ENCODE measurements at regions not wholly inside any gene's neighbourhood (a gene's known extent, or its start where the extent isn't known, plus 50 kb on each side); places are given as distances from the start of the nearest gene placed in this dataset.

- no peaks in the 10 kb centered on the region for H3K4me1 ChIP-seq (ENCODE audit: control insufficient read depth in 5 of 5, insufficient read depth in 5 of 5, low read length in 5 of 5)
- H3K9ac ChIP-seq (ENCODE audit: low read length in 5 of 5): no peak overlapping the region
- no peak overlapping the region for H3K4me3 ChIP-seq (ENCODE audit: low read depth in 1 of 5, low read length in 5 of 5)
- no peaks in the 10 kb centered on the region for H3K27me3 ChIP-seq (ENCODE audit: control insufficient read depth in 5 of 5, insufficient read depth in 4 of 5, low read length in 5 of 5)
- no peak overlapping the region for H3K27ac ChIP-seq (ENCODE audit: low read depth, low read length)
- H3K9me3 ChIP-seq (ENCODE audit: control insufficient read depth in 5 of 5, low read length in 5 of 5): no peaks in the 10 kb centered on the region
- no peaks in the 10 kb centered on the region for H3K36me3 ChIP-seq (ENCODE audit: control insufficient read depth in 5 of 5, insufficient read depth in 5 of 5, low read length in 5 of 5)
Measured at GRCh38 chr2:224325941-224326340, 76.0 kb downstream of the FAM124B start.

- H3K4me1 ChIP-seq (ENCODE audit: control insufficient read depth in 5 of 5, insufficient read depth in 5 of 5, low read length in 5 of 5): no peaks in the 10 kb centered on the region
- no peak overlapping the region for H3K9ac ChIP-seq (ENCODE audit: low read length in 5 of 5)
- H3K27me3 ChIP-seq (ENCODE audit: control insufficient read depth in 5 of 5, insufficient read depth in 4 of 5, low read length in 5 of 5): no peaks in the 10 kb centered on the region
- H3K4me3 ChIP-seq (ENCODE audit: low read depth in 1 of 5, low read length in 5 of 5): no peak overlapping the region
- no peaks in the 10 kb centered on the region for H3K36me3 ChIP-seq (ENCODE audit: control insufficient read depth in 5 of 5, insufficient read depth in 5 of 5, low read length in 5 of 5)
- no peaks in the 10 kb centered on the region for H3K9me3 ChIP-seq (ENCODE audit: control insufficient read depth in 5 of 5, low read length in 5 of 5)
- H3K27ac ChIP-seq (ENCODE audit: low read depth, low read length): no peak overlapping the region
Measured at GRCh38 chr2:224324604-224325003, 77.3 kb downstream of the FAM124B start.

- no peaks in the 10 kb centered on the region for H3K9me3 ChIP-seq (ENCODE audit: control insufficient read depth in 5 of 5, low read length in 5 of 5)
- no peaks in the 10 kb centered on the region for H3K36me3 ChIP-seq (ENCODE audit: control insufficient read depth in 5 of 5, insufficient read depth in 5 of 5, low read length in 5 of 5)
- H3K27ac ChIP-seq (ENCODE audit: low read depth, low read length): no peak overlapping the region
- no peak overlapping the region for H3K9ac ChIP-seq (ENCODE audit: low read length in 5 of 5)
- no peak overlapping the region for H3K4me3 ChIP-seq (ENCODE audit: low read depth in 1 of 5, low read length in 5 of 5)
- no peaks in the 10 kb centered on the region for H3K4me1 ChIP-seq (ENCODE audit: control insufficient read depth in 5 of 5, insufficient read depth in 5 of 5, low read length in 5 of 5)
- H3K27me3 ChIP-seq (ENCODE audit: control insufficient read depth in 5 of 5, insufficient read depth in 4 of 5, low read length in 5 of 5): peaks cover 0 to 7% (median 4%) of the 10 kb centered on the region in 5 donors
Measured at GRCh38 chr2:224320660-224321059, 81.2 kb downstream of the FAM124B start.

GRCh38 chr2:224319750-224320149 is 82.2 kb downstream of the FAM124B start:
- no peaks in the 10 kb centered on the region for H3K9me3 ChIP-seq (ENCODE audit: control insufficient read depth in 5 of 5, low read length in 5 of 5)
- no peak overlapping the region for H3K4me3 ChIP-seq (ENCODE audit: low read depth in 1 of 5, low read length in 5 of 5)
- no peaks in the 10 kb centered on the region for H3K36me3 ChIP-seq (ENCODE audit: control insufficient read depth in 5 of 5, insufficient read depth in 5 of 5, low read length in 5 of 5)
- H3K27me3 ChIP-seq (ENCODE audit: control insufficient read depth in 5 of 5, insufficient read depth in 4 of 5, low read length in 5 of 5): peaks cover 0 to 7% (median 4%) of the 10 kb centered on the region in 5 donors
- no peak overlapping the region for H3K27ac ChIP-seq (ENCODE audit: low read depth, low read length)
- no peak overlapping the region for H3K9ac ChIP-seq (ENCODE audit: low read length in 5 of 5)
- no peaks in the 10 kb centered on the region for H3K4me1 ChIP-seq (ENCODE audit: control insufficient read depth in 5 of 5, insufficient read depth in 5 of 5, low read length in 5 of 5)

GRCh38 chr2:224312741-224313140 is 89.2 kb downstream of the FAM124B start:
- Histone ChIP-seq H3K36me3 (ENCODE audit: control insufficient read depth in 5 of 5, insufficient read depth in 5 of 5, low read length in 5 of 5) (no peaks in the 10 kb centered on the region), H3K27me3 (ENCODE audit: control insufficient read depth in 5 of 5, insufficient read depth in 4 of 5, low read length in 5 of 5) (peaks cover 0 to 2% (median 0%) of the 10 kb centered on the region in 5 donors), H3K4me3 (ENCODE audit: low read depth in 1 of 5, low read length in 5 of 5) (no peak overlapping the region)

GRCh38 chr2:224310943-224311625 is 90.8 kb downstream of the FAM124B start:
- peaks cover 0 to 2% (median 0%) of the 10 kb centered on the region in 5 donors for H3K27me3 ChIP-seq (ENCODE audit: control insufficient read depth in 5 of 5, insufficient read depth in 4 of 5, low read length in 5 of 5)
- no peaks in the 10 kb centered on the region for H3K36me3 ChIP-seq (ENCODE audit: control insufficient read depth in 5 of 5, insufficient read depth in 5 of 5, low read length in 5 of 5)

More at GRCh38 chr2:224312741-224313140, 89.2 kb downstream of the FAM124B start:
- no peak overlapping the region for H3K27ac ChIP-seq (ENCODE audit: low read depth, low read length)
- no peaks in the 10 kb centered on the region for H3K9me3 ChIP-seq (ENCODE audit: control insufficient read depth in 5 of 5, low read length in 5 of 5)
- H3K9ac ChIP-seq (ENCODE audit: low read length in 5 of 5): no peak overlapping the region
- no peaks in the 10 kb centered on the region for H3K4me1 ChIP-seq (ENCODE audit: control insufficient read depth in 5 of 5, insufficient read depth in 5 of 5, low read length in 5 of 5)

GRCh38 chr2:224309176-224309575 is 92.7 kb downstream of the FAM124B start:
- Histone ChIP-seq H3K27ac (ENCODE audit: low read depth, low read length) (no peak overlapping the region), H3K36me3 (ENCODE audit: control insufficient read depth in 5 of 5, insufficient read depth in 5 of 5, low read length in 5 of 5) (no peaks in the 10 kb centered on the region), H3K9me3 (ENCODE audit: control insufficient read depth in 5 of 5, low read length in 5 of 5) (no peaks in the 10 kb centered on the region), H3K4me3 (ENCODE audit: low read depth in 1 of 5, low read length in 5 of 5) (no peak overlapping the region), H3K27me3 (ENCODE audit: control insufficient read depth in 5 of 5, insufficient read depth in 4 of 5, low read length in 5 of 5) (peaks cover 0 to 2% (median 0%) of the 10 kb centered on the region in 5 donors), H3K4me1 (ENCODE audit: control insufficient read depth in 5 of 5, insufficient read depth in 5 of 5, low read length in 5 of 5) (no peaks in the 10 kb centered on the region), H3K9ac (ENCODE audit: low read length in 5 of 5) (no peak overlapping the region)

More at GRCh38 chr2:224310943-224311625, 90.8 kb downstream of the FAM124B start:
- H3K27ac ChIP-seq (ENCODE audit: low read depth, low read length): no peak overlapping the region
- H3K9ac ChIP-seq (ENCODE audit: low read length in 5 of 5): no peak overlapping the region
- H3K4me1 ChIP-seq (ENCODE audit: control insufficient read depth in 5 of 5, insufficient read depth in 5 of 5, low read length in 5 of 5): no peaks in the 10 kb centered on the region
- H3K9me3 ChIP-seq (ENCODE audit: control insufficient read depth in 5 of 5, low read length in 5 of 5): no peaks in the 10 kb centered on the region
- no peak overlapping the region for H3K4me3 ChIP-seq (ENCODE audit: low read depth in 1 of 5, low read length in 5 of 5)

GRCh38 chr2:224308272-224308911 is 93.5 kb downstream of the FAM124B start:
- no peak overlapping the region for H3K27ac ChIP-seq (ENCODE audit: low read depth, low read length)
- no peaks in the 10 kb centered on the region for H3K9me3 ChIP-seq (ENCODE audit: control insufficient read depth in 5 of 5, low read length in 5 of 5)
- no peak overlapping the region for H3K4me3 ChIP-seq (ENCODE audit: low read depth in 1 of 5, low read length in 5 of 5)

GRCh38 chr2:224302952-224303351 is 99.0 kb downstream of the FAM124B start:
- Histone ChIP-seq H3K9me3 (ENCODE audit: control insufficient read depth in 5 of 5, low read length in 5 of 5) (no peaks in the 10 kb centered on the region), H3K4me1 (ENCODE audit: control insufficient read depth in 5 of 5, insufficient read depth in 5 of 5, low read length in 5 of 5) (no peaks in the 10 kb centered on the region), H3K27ac (ENCODE audit: low read depth, low read length) (no peak overlapping the region), H3K4me3 (ENCODE audit: low read depth in 1 of 5, low read length in 5 of 5) (no peak overlapping the region), H3K36me3 (ENCODE audit: control insufficient read depth in 5 of 5, insufficient read depth in 5 of 5, low read length in 5 of 5) (no peaks in the 10 kb centered on the region), H3K27me3 (ENCODE audit: control insufficient read depth in 5 of 5, insufficient read depth in 4 of 5, low read length in 5 of 5) (no peaks in the 10 kb centered on the region), H3K9ac (ENCODE audit: low read length in 5 of 5) (no peak overlapping the region)

More at GRCh38 chr2:224308272-224308911, 93.5 kb downstream of the FAM124B start:
- H3K36me3 ChIP-seq (ENCODE audit: control insufficient read depth in 5 of 5, insufficient read depth in 5 of 5, low read length in 5 of 5): no peaks in the 10 kb centered on the region
- H3K9ac ChIP-seq (ENCODE audit: low read length in 5 of 5): no peak overlapping the region
- H3K27me3 ChIP-seq (ENCODE audit: control insufficient read depth in 5 of 5, insufficient read depth in 4 of 5, low read length in 5 of 5): no peaks in the 10 kb centered on the region
- no peaks in the 10 kb centered on the region for H3K4me1 ChIP-seq (ENCODE audit: control insufficient read depth in 5 of 5, insufficient read depth in 5 of 5, low read length in 5 of 5)

GRCh38 chr2:224293976-224294375 is 107.9 kb downstream of the FAM124B start:
- no peaks in the 10 kb centered on the region for H3K36me3 ChIP-seq (ENCODE audit: control insufficient read depth in 5 of 5, insufficient read depth in 5 of 5, low read length in 5 of 5)
- no peak overlapping the region for H3K9ac ChIP-seq (ENCODE audit: low read length in 5 of 5)
- no peaks in the 10 kb centered on the region for H3K4me1 ChIP-seq (ENCODE audit: control insufficient read depth in 5 of 5, insufficient read depth in 5 of 5, low read length in 5 of 5)
- H3K9me3 ChIP-seq (ENCODE audit: control insufficient read depth in 5 of 5, low read length in 5 of 5): no peaks in the 10 kb centered on the region
- no peak overlapping the region for H3K27ac ChIP-seq (ENCODE audit: low read depth, low read length)
- peaks cover 0 to 4% (median 0%) of the 10 kb centered on the region in 5 donors for H3K27me3 ChIP-seq (ENCODE audit: control insufficient read depth in 5 of 5, insufficient read depth in 4 of 5, low read length in 5 of 5)
- H3K4me3 ChIP-seq (ENCODE audit: low read depth in 1 of 5, low read length in 5 of 5): no peak overlapping the region
